ENCODE measurements at regions not wholly inside any gene's neighbourhood (a gene's known extent, or its start where the extent isn't known, plus 50 kb on each side); places are given as distances from the start of the nearest gene placed in this dataset.

DNA sequence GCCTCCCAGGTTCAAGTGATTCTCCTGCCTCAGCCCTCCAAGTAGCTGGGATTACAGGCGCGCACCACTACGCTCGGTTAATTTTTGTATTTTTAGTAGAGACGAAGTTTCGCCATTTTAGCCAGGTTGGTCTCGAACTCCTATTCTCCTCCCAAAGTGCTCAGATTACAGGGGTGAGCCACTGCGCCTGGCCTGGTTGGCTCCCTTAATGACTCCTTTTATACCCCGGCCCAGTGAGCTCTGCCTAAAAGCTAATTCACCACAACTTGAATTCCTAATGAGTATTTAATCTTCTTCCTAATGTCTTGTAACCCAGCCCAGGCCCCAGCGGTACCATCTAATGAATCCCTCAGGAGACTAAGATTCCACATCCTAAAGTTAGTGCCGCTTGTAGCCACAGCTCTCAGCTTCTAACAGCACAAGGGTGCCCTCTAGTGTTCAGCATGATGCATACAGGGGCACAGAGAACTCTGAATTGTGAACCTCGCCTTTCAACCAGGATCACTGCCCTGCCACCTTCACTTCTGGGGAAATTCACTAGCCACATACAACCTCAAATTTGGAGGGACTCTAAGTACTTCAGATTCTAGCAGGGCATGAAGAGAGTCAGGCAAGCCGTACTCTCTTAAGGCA lies 89.5 kb downstream of the OR13H1 start:
- TF ChIP-seq POLR2A (IDR thresholded peaks at IDR 0.05; ENCODE audit: low read depth, low read length) (no peak), POLR2AphosphoS5 (IDR thresholded peaks at IDR 0.05; ENCODE audit: low read depth, low read length) (no peak)
